GM18870 (cell line): ENCODE measurements at regions not wholly inside any gene's neighbourhood (a gene's known extent, or its start where the extent isn't known, plus 50 kb on each side); places are given as distances from the start of the nearest gene placed in this dataset.
"Not testable (repeated sequence)": the region's sequence is repeated elsewhere in the genome, so short reads cannot be mapped to it uniquely, and the experiment has no call there.

ENCODE experiments used
- ATAC-seq: cut with Tn5 transposase; IDR thresholded peaks from one replicate; pipeline ENCODE4 v1.9.1; 2021; ENCODE audit warnings: moderate library complexity; ENCODE audit not compliant: unreplicated experiment

DNA sequence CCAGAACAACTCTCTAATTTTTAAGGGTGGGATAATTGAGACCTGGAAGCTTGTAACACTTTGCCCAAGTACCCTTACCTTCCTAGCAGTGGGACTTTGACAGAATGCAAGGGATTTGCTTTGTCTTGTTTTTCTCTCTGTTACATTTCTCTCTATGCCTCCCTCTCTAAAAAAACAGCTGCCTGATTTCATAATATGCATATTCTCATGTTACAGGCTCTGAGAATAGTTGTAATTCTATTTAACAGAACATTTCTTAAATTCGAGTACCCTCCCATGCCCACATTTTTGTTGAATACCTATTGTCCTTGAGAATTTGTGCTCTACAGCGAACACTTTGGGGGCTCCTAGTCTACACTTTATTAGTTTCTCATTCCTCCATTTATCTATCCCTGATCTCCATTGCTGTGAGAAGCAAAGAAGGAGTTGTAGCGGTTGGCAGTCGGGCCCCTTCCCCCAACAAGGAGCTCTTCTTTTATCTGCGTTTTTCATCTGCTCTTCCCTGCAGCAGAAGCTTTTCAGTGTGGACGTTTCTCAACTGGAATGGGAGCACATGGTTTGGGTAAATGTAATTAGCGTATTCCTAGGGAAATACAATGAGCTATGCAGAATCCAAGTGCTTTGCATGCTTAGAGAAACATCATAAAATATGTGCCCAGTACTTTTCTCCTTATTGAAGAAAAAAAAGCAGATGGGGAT, 117.7 kb upstream of the CCDC90B start:
- ATAC-seq, result no peak

DNA sequence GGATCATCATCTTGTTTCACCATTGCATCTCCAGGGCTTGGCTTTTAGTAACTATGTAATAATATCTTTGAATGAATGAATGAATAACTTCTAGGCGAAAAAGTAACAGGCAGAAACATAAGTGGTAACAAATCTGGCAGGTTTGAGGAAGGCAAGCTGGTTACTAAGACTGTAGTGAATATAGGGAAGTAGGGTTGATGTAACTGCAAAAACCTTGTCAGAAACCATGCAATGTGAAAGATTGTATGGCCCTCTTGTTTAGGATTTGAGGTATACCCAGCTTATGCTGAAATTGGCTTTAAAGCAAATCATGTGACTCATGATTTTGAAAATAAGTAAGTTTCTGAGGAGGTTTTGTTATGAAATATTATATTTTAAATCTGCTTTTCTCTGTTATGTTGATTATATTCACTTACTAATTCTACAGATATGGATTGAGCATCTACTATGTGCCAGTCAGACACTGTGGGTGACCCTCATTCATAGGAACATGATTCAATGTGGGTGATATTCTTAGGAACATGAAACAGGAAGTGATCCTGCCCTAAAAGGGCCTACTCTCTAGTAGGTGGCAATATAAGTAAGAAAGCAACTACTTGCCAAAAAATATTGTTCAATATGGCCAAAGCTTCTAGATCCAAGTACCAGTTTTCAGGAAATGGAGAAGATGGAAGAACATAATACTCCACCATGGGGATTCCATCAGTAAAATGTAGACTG, 115.5 kb upstream of the CCDC90B start:
- ATAC-seq, result peak; percentile 55

DNA sequence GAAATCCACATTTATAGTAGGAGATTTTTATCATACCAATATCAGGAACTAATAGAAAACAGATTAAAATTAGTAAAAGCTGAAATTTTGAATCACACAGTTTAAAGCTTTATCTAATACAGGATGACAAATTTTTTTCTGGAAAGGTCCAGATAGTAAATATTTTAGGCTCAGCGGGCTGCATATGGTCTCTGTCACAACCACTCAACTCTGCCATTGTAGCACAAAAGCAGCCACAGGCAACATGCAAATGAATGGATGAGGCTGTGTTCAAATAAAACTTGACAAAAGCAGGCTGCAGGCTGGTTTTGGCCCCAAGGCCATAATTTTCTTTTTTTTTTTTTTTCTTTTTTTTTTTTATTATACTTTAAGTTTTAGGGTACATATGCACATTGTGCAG, 108.2 kb upstream of the CCDC90B start:
- ATAC-seq, result no peak

DNA sequence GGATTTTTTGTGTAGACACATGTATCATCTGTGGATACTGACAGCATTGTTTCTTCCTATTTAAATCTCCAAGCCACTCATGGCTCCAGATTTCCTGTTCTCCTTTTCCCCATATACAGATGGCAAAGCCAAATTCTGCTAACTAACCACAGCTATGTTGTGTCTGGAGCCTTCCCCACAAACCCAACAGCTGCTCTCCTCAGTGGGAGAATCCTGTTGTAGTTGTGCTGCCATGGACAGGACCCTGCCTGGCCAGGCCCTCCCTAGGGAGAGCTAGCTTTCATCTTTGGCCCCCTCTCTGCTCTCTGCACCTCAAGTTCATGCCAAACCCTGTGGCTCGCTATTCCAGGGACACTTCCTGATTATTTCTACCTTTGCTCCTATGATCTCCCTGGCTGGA, 106.4 kb upstream of the CCDC90B start:
- no peak for ATAC-seq

DNA sequence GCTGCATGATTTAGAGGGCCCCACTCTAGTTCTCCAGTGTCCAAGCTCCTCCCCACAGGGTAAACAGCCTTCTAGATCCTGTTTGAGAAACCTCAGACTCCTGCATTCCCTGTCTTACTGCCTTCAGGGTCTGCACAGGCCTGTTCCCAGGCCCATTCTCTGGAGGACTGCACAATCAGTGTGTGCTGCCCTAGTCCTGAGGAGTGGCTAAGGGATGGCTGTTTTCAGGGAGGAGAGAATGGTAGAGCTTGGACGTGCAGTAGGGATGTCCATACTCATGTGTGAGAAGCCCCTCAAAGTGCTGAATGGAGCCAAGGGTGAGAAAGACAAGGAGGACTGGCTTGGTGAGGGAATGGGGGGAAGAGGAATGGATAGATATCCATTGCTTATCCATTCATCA, 103.8 kb upstream of the CCDC90B start:
- no peak for ATAC-seq

DNA sequence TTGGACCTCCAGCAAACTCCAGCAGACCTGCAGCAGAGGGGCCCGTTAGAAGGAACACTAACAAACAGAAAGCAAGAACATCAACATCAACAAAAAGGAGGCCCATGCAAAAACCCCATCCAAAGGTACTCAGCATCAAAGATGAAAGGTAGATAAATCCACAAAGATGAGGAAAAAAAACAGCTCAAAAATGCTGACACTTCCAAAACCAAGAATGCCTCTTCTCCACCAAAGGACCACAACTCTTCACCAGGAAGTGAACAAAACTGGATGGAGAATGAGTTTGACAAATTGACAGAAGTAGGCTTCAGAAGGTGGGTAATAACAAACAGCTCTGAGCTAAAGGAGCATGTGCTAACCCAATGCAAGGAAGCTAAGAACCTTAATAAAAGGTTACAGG, 97.7 kb upstream of the CCDC90B start:
- ATAC-seq, result not testable (repeated sequence)

DNA sequence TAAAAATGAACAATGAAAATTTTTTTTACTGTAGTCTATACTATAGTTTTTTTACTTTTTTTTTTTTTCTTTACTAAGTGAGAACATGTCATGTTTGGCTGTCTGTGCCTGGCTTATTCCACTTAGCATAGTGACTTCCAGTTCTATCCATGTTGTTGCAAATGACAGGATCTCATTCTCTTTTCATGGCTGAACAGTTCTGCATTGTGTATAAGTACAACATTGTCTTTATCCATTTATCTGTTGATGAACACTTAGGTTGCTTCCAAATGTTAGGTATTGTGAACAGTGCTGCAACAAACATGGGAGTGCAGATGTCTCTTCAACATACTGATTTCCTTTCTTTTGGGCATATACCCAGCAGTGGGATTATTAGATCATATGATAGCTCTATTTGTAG, 88.1 kb upstream of the CCDC90B start:
- ATAC-seq, result no peak

DNA sequence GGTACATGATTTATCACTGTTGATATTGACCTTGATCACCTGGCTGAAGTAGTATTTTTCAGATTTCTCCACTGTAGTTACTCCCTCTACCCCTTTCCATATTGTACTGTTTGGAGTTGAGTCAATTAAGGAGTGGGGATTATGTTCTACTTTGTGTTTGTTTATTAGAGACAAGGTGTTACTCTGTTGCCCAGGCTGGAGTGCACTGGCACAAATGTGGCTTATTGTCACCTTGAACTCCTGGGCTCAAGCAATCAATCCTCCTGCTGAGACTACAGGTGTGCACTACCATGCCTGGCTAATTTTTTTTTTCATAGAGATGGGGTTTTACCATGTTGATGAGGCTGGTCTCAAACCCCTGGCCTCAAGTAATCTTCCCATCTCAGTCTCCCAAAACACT, 85.3 kb upstream of the CCDC90B start:
- ATAC-seq, result no peak

DNA sequence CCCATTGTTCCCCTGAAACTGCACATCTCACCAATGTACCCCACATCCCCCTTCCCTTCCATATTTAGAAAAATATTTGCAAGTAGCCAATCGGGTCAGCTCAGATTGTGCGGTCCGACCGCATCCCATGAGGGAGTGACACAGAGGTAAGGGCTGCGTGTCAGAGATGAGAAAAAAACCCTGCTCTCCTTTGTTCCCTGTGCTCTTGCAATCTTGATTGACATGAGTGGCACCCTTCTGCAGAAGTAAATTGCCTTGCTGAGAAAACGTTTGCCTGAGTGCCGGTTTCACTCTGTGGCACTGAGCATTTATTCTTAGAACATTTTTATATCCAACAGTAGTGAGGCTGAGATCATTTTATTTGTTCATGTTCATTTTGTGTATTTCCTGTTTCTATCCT, 81.6 kb upstream of the CCDC90B start:
- ATAC-seq, result no peak

DNA sequence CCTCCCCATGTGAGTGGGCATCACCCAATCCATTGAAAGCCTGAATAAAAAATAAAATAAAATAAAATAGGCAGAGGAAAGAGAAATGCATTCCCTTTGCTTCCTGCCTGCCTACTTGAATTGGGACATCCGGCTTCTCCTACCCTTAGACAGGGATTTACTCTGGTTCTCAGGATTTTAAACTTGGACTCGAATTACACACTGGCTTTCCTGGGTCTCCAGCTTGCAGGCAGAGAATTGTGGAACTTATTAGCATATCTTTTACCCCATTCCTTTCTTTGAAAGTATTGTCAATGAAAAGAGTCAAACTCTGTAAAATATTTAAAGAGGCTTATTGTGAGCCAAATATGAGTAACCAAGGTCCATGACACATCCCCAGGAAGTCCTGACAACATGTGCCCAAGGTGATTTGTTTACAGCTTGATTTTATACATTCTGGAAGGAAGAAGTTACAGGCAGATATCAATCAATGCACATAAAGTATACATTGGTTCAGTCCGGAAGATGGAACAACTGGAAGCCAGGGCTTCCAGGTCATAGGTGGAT, 78.4 kb upstream of the CCDC90B start:
- ATAC-seq, result no peak

DNA sequence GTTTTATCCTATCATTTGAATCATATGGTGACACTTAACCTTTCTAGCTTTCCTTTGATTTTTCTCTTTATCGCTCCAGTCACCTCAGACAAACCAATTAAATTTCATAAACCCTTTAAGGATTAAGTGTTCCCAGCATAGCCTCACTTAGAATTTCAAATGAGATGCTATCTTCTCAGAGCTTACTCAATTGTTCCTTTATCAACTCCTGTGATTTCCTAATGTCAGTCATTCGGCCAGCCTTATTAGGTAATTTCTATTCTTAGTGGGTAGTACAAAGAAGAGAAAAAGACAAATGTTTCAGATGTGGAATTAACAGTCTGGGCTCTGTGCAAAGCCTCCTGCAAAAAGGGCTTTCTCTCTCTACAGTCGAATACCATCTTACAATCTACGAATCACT, 77.1 kb upstream of the CCDC90B start:
- no peak for ATAC-seq

DNA sequence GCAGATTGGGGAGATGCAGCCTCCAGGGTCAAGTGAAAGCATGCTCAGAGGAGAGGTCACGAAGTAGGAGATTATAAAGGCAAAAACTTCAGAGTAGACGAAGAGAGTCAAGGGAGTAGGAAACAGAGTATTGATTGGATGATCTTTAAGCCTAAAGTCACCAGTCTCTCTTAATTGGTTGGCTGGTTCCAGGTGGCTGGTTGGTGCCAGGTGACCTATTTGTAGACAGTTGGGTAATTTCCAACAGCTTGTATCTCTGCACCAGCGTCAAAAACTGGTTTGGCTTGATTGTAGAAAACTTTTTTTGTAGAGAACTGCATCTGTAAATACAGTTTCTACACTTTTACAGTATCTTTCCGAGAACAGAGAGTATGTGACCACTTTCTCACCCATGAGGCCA, 75.7 kb upstream of the CCDC90B start:
- no peak for ATAC-seq

DNA sequence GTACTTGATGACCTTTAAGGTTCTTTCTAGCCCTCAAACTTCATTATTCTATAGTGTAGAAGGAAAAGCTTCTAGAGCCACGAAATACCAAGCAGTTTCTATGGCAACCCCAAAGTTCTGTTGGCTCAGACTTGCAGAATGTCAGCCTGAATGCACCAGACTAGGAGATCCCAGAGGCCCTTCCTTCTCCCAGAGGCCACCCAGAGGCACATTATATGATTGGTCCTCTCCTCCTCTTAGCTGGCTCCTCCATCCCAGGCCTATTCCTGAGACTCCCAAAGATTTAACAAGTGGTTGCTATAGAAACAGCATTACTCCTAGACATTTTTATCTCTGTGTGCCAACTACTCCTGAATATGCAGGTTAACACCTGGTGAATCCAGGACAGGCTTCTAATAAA, 69.2 kb upstream of the CCDC90B start:
- no peak for ATAC-seq

DNA sequence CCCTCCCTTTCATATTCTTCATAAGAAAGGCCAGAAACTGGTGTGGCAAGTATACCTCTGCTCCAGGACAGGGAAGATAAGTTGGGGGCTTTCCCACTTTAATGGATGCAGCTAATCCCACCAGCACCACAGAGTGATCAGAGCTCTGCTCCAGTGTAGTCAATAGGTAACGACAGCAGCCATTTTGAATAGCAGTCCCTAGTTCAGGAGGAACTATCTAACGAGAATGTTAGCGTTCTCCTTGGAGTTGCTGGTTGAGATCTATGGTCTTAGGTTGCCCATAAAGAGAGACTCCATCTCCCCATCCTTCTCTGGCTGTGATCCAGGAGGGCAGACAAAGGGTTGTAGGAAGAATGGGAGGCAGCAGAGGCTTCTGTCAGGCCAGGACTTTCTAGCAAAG, 64.0 kb upstream of the CCDC90B start:
- ATAC-seq, result no peak

DNA sequence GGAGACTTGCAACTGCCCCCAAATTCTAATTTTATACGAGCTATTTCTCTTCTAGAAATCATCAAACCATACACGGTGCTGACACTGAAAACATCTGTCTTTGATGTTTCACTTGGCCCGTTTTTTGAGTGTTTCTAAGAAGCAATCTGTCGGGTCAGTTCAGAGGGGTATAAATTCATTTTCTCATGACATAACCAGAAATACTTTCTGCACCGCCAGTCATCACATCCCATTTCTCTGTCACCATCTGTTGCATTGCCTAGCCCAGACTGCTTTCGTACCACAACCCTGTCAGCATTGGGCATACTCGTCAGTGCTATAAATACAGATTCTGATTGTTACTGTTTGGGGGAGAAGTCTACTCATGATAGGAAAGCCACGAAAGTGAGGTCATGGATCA, 63.1 kb upstream of the CCDC90B start:
- ATAC-seq, result no peak

DNA sequence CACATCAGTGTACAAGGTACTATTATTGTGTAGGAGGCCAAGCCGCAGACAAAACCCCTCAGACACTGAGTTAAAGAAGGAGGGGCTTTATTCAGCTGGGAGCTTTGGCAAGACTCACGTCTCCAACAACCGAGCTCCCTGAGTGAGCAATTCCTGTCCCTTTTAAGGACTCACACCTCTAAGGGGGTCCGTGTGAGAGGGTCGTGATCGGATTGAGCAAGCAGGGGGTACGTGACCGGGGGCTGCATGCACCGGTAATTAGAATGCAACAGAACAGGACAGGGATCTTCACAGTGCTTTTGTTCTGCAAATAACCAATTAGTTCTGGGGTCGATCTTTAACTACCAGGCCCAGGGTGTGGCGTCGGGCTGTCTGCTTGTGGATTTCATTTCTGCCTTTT, 60.5 kb upstream of the CCDC90B start:
- ATAC-seq, result not testable (repeated sequence)

DNA sequence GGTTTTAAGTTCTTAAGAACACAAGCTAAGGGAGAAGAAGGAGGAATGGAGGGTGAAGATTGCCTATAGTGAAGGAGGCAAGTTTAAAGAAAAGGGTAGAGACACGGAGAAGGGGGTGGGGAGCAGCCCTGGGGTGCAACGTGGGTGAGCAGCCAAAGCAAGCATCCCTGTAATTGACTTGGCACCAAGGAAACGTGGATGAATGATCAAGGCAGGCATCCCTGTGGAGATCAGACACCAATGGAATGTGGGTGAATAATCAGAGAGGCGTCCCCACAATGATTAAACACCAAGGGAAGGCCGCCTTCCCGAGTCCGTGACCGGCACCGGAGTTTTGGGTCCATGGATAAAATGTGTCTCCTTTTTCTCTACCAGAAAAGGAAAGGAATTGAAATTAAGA, 58.4 kb upstream of the CCDC90B start:
- not testable (repeated sequence) for ATAC-seq

DNA sequence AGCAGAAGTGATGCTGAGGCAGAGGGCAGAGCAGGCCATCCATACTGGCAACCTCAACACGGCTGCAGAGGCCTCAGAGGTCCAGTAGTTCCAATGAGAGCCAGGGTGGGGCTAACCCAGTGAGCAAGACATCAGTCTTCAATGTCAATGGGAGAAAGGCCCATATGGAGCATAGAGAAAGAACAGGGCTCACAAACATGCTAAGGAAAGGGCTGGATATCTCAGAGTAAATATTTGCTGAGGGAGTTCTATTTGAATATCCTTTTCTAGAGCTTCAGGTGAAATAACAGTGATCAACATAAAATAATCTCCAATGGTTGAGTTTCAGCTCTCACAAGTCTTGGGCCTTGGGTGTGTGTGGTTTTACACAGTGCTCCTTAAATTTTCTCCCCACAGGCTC, 50.8 kb upstream of the CCDC90B start:
- ATAC-seq, result no peak
